SW480 (cell line): ENCODE measurements at regions not wholly inside any gene's neighbourhood (a gene's known extent, or its start where the extent isn't known, plus 50 kb on each side); places are given as distances from the start of the nearest gene placed in this dataset.
A peak's percentile ranks its signal among the peaks of the same experiment; 100 is the strongest.

Source experiments
- DNase-seq: peaks from one replicate; pipeline ENCODE4 v3.0.0-alpha.2; 2016; ENCODE audit warnings: low spot score

- no peak for DNase-seq
Observed at GRCh38 chr11:13104619-13105236, 95.6 kb downstream of the RASSF10 start.

GRCh38 chr11:13105237-13105844 lies 96.2 kb downstream of the RASSF10 start:
- no peak for DNase-seq

GRCh38 chr11:13107544-13108044 lies 98.5 kb downstream of the RASSF10 start:
- no peak for DNase-seq

GRCh38 chr11:13108416-13108815 lies 99.3 kb downstream of the RASSF10 start:
- DNase-seq = no peak

- no peak for DNase-seq
Observed at GRCh38 chr11:13109616-13110015, 100.5 kb downstream of the RASSF10 start.

GRCh38 chr11:13110145-13110544 lies 101.0 kb downstream of the RASSF10 start:
- DNase-seq = no peak

- DNase-seq = no peak
Observed at GRCh38 chr11:13110929-13111812, 102.1 kb downstream of the RASSF10 start.

GRCh38 chr11:13111813-13112130 lies 102.7 kb downstream of the RASSF10 start:
- DNase-seq = no peak

- peak; percentile 88 for DNase-seq
Observed at GRCh38 chr11:13114566-13115379, 105.7 kb downstream of the RASSF10 start.

- DNase-seq = no peak
Observed at GRCh38 chr11:13115380-13115675, 106.2 kb downstream of the RASSF10 start.

- DNase-seq = no peak
Observed at GRCh38 chr11:13116491-13116890, 107.4 kb downstream of the RASSF10 start.

- DNase-seq = no peak
Observed at GRCh38 chr11:13117344-13117743, 108.2 kb downstream of the RASSF10 start.

GRCh38 chr11:13118194-13118593 lies 109.1 kb downstream of the RASSF10 start:
- peak; percentile 88 for DNase-seq

- DNase-seq = no peak
Observed at GRCh38 chr11:13118650-13119049, 109.5 kb downstream of the RASSF10 start.

- no peak for DNase-seq
Observed at GRCh38 chr11:13119361-13119760, 110.2 kb downstream of the RASSF10 start.

- DNase-seq = no peak
Observed at GRCh38 chr11:13119941-13120520, 110.9 kb downstream of the RASSF10 start.

GRCh38 chr11:13120691-13121090 lies 111.6 kb downstream of the RASSF10 start:
- DNase-seq = no peak

- DNase-seq = peak; percentile 98
Observed at GRCh38 chr11:13126430-13126829, 117.3 kb downstream of the RASSF10 start.

GRCh38 chr11:13127161-13127560 lies 118.0 kb downstream of the RASSF10 start:
- DNase-seq = no peak

GRCh38 chr11:13128354-13128753 lies 119.2 kb downstream of the RASSF10 start:
- DNase-seq = no peak

- DNase-seq = no peak
Observed at GRCh38 chr11:13134066-13134465, 125.0 kb downstream of the RASSF10 start.

GRCh38 chr11:13134886-13135285 lies 125.8 kb downstream of the RASSF10 start:
- DNase-seq = peak; percentile 74
